Dendritic cell treated with granulocyte-macrophage colony-stimulating factor and Interleukin-4, amounts not matched to agents 40 ng/mL and 50 ng/mL, for 4 days (primary cell): ENCODE measurements at regions not wholly inside any gene's neighbourhood (a gene's known extent, or its start where the extent isn't known, plus 50 kb on each side); places are given as distances from the start of the nearest gene placed in this dataset.

Source experiments
- H3K27ac Mint-ChIP-seq: one replicate; pipeline ENCODE4 v1.8.0; 2022; ENCODE audit warnings: mild to moderate bottlenecking, mixed read lengths
- H3K27me3 Mint-ChIP-seq: one replicate; pipeline ENCODE4 v1.8.0; 2022; ENCODE audit warnings: mild to moderate bottlenecking, mixed read lengths
- H3K36me3 Mint-ChIP-seq: one replicate; pipeline ENCODE4 v1.8.0; 2022; ENCODE audit warnings: low read depth, mixed read lengths
- H3K4me1 Mint-ChIP-seq: one replicate; pipeline ENCODE4 v1.8.0; 2022; ENCODE audit warnings: low read depth, mixed read lengths
- H3K4me3 Mint-ChIP-seq: one replicate; pipeline ENCODE4 v1.8.0; 2022; ENCODE audit warnings: mild to moderate bottlenecking, moderate library complexity, mixed read lengths
- H3K9me3 Mint-ChIP-seq: one replicate; pipeline ENCODE4 v1.8.0; 2022; ENCODE audit warnings: mixed read lengths
- intact Hi-C: fragments of 100-400 bp; cut with micrococcal nuclease; formaldehyde crosslinking; loops from one replicate; pipeline ENCODE4 v1.15.0; 2022

- H3K4me3 Mint-ChIP-seq = no peak overlapping the region
- intact Hi-C loops = no loop called here
- H3K27ac Mint-ChIP-seq = no peak overlapping the region
- H3K27me3 Mint-ChIP-seq = peaks cover 35% of the 10 kb centered on the region
- H3K36me3 Mint-ChIP-seq = peaks cover 6% of the 10 kb centered on the region
- peaks cover 16% of the 10 kb centered on the region for H3K9me3 Mint-ChIP-seq
- H3K4me1 Mint-ChIP-seq = peaks cover 26% of the 10 kb centered on the region
Observed at GRCh38 chr2:128474036-128474955, 155.6 kb upstream of the HS6ST1 start.

GRCh38 chr2:128474962-128475361, 156.3 kb upstream of the HS6ST1 start:
- intact Hi-C loops = no loop called here
- Mint-ChIP-seq H3K27me3 (peaks cover 35% of the 10 kb centered on the region), H3K27ac (no peak overlapping the region), H3K4me1 (peaks cover 26% of the 10 kb centered on the region), H3K36me3 (peaks cover 6% of the 10 kb centered on the region), H3K4me3 (no peak overlapping the region), H3K9me3 (peaks cover 10% of the 10 kb centered on the region)

DNA sequence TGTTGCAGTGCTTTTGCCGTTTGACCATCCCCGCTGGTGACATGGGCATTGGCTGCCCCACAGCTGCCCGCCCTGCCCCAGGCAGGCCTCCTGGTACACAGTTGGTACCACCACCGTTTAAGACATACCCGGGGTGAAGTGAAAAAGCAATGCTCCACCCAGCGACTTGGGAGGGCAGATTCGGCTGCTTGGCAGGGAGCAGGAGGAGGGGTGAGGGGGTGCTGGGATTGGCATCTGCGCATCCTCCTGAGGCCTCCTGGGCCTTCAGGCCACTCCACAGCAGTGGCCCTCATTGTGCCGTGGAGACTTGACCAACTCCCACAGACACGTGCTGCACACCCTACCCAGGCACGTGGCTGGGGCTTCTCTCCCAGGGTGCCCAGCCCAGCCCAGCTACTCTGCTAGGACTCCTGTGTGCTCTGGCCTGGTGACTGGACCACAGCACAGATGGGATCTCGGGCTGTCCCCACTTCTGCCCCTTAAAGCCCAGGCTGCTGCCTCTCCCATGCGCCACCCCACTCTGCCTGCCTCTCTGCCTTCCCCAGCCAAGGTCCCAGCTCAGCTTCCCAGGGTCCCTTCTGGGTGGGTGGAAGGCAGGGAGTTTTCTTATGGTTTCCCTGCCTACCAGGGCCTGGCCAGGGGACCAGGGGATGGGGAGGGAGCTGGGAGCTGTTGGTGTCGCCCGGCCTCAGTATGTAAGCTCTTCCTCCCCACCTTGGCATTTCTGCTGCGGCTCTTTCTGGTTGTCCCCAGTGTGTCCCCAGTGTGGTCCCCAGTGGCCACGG, 157.0 kb upstream of the HS6ST1 start:
- peaks cover 3% of the 10 kb centered on the region for H3K36me3 Mint-ChIP-seq
- intact Hi-C loops = no loop called here
- peaks cover 35% of the 10 kb centered on the region for H3K27me3 Mint-ChIP-seq
- peaks cover 3% of the 10 kb centered on the region for H3K9me3 Mint-ChIP-seq
- H3K4me1 Mint-ChIP-seq = peaks cover 26% of the 10 kb centered on the region
- no peak overlapping the region for H3K4me3 Mint-ChIP-seq
- H3K27ac Mint-ChIP-seq = peak overlapping the region; percentile 57

- intact Hi-C loops = no loop called here
- Mint-ChIP-seq H3K9me3 (peaks cover 9% of the 10 kb centered on the region), H3K27ac (no peak overlapping the region), H3K4me3 (no peak overlapping the region), H3K36me3 (no peaks in the 10 kb centered on the region), H3K4me1 (peaks cover 26% of the 10 kb centered on the region), H3K27me3 (peaks cover 33% of the 10 kb centered on the region)
Observed at GRCh38 chr2:128477026-128477820, 158.6 kb upstream of the HS6ST1 start.

DNA sequence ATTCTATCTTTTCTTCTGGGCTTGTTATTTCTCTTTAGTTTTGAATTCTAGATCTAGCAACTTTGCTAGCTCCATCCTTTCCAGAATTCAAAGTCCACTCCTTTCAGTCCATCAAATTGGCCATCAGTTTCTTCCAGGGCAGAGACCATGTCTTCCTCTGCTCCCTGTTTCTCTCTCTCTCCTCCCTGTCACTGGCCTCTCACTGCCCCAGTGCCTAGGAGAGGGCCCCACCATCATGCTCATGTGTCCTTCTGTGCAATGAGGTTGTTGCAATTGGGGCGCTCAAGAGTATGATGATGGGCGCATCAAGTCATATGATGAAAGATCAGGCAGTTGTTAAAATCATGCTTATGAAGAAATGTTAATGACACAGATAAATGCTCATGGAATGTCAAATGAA, 159.2 kb upstream of the HS6ST1 start:
- H3K36me3 Mint-ChIP-seq = no peaks in the 10 kb centered on the region
- intact Hi-C loops = no loop called here
- peaks cover 33% of the 10 kb centered on the region for H3K27me3 Mint-ChIP-seq
- no peak overlapping the region for H3K4me3 Mint-ChIP-seq
- H3K9me3 Mint-ChIP-seq = peaks cover 9% of the 10 kb centered on the region
- peaks cover 20% of the 10 kb centered on the region for H3K4me1 Mint-ChIP-seq
- no peak overlapping the region for H3K27ac Mint-ChIP-seq

GRCh38 chr2:128485761-128486639, 167.3 kb upstream of the HS6ST1 start:
- Mint-ChIP-seq H3K9me3 (peaks cover 9% of the 10 kb centered on the region), H3K4me1 (peaks cover 27% of the 10 kb centered on the region), H3K36me3 (no peaks in the 10 kb centered on the region), H3K4me3 (no peak overlapping the region), H3K27ac (no peak overlapping the region), H3K27me3 (peaks cover 15% of the 10 kb centered on the region)
- intact Hi-C loops = no loop called here

- intact Hi-C loops = no loop called here
- Mint-ChIP-seq H3K4me3 (no peak overlapping the region), H3K27ac (peak overlapping the region; percentile 29), H3K9me3 (peaks cover 2% of the 10 kb centered on the region), H3K36me3 (no peaks in the 10 kb centered on the region), H3K27me3 (peaks cover 20% of the 10 kb centered on the region), H3K4me1 (peaks cover 35% of the 10 kb centered on the region)
Observed at GRCh38 chr2:128486640-128487375, 168.1 kb upstream of the HS6ST1 start.

DNA sequence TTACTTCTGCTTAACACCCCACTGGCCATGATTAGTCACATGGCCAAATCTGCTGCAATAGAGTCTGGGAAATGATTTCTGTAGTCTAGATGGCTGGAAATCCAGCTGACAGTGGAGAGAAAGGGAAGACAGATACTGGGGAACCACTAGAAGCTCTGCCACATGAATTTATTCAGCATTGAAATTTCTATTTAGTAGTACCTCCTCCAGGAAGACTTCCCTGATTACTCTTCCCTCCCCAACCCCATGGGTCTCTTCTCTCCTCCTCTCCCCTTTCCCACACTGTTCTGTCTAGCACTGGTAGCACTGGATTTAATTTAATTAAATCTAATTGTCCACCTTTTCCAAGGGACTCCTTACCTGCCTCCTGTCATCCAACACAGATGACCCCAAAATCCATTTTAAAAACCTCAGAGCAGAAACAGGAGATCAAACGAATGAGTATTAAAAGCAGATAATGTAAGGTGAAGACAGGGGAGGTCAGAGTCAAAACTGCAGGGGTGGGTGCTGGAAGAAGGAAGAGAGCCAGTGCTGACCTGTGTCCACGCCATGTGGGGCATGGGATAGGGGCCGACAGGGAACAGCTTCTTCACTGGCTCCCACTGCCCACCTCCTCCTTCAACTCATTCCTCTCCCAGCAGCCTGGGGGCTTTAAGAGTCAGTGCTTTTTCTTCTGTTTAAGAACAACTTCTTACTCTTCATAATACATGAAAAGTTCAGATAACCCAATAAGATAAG, 169.2 kb upstream of the HS6ST1 start:
- Mint-ChIP-seq H3K4me1 (peaks cover 35% of the 10 kb centered on the region), H3K4me3 (no peak overlapping the region), H3K27ac (no peak overlapping the region), H3K9me3 (peaks cover 6% of the 10 kb centered on the region), H3K27me3 (peaks cover 22% of the 10 kb centered on the region), H3K36me3 (no peaks in the 10 kb centered on the region)
- intact Hi-C loops = no loop called here

GRCh38 chr2:128488434-128488833, 169.8 kb upstream of the HS6ST1 start:
- H3K4me3 Mint-ChIP-seq = no peak overlapping the region
- intact Hi-C loops = no loop called here
- H3K36me3 Mint-ChIP-seq = no peaks in the 10 kb centered on the region
- no peak overlapping the region for H3K27ac Mint-ChIP-seq
- H3K4me1 Mint-ChIP-seq = peaks cover 35% of the 10 kb centered on the region
- H3K9me3 Mint-ChIP-seq = peaks cover 9% of the 10 kb centered on the region
- peaks cover 22% of the 10 kb centered on the region for H3K27me3 Mint-ChIP-seq

- peaks cover 9% of the 10 kb centered on the region for H3K9me3 Mint-ChIP-seq
- H3K36me3 Mint-ChIP-seq = no peaks in the 10 kb centered on the region
- H3K27me3 Mint-ChIP-seq = peaks cover 27% of the 10 kb centered on the region
- intact Hi-C loops = no loop called here
- peaks cover 35% of the 10 kb centered on the region for H3K4me1 Mint-ChIP-seq
- peak overlapping the region; percentile 16 for H3K27ac Mint-ChIP-seq
- no peak overlapping the region for H3K4me3 Mint-ChIP-seq
Observed at GRCh38 chr2:128489526-128490273, 171.0 kb upstream of the HS6ST1 start.

DNA sequence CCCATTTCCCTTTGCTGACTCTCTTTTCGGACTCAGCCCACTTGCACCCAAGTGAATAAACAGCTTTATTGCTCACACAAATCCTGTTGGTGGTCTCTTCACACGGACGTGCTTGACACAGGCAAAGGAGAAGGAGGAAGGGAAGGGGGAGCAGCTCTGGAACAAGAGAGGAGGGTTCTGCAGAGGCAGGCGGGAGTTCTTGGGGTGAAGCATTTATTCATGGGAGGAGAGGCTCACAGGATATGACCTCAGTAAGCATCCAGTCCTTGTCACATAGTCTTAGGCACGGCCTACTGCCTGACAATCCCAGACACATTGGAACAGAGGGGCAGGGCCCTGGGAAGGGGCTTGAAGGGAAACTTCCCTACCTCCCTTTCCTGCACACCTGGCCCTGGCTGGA, 171.7 kb upstream of the HS6ST1 start:
- H3K27ac Mint-ChIP-seq = no peak overlapping the region
- peaks cover 35% of the 10 kb centered on the region for H3K4me1 Mint-ChIP-seq
- peaks cover 27% of the 10 kb centered on the region for H3K27me3 Mint-ChIP-seq
- H3K9me3 Mint-ChIP-seq = peaks cover 9% of the 10 kb centered on the region
- no peaks in the 10 kb centered on the region for H3K36me3 Mint-ChIP-seq
- intact Hi-C loops = no loop called here
- no peak overlapping the region for H3K4me3 Mint-ChIP-seq
